ENCODE measurements at regions not wholly inside any gene's neighbourhood (a gene's known extent, or its start where the extent isn't known, plus 50 kb on each side); places are given as distances from the start of the nearest gene placed in this dataset.

DNA sequence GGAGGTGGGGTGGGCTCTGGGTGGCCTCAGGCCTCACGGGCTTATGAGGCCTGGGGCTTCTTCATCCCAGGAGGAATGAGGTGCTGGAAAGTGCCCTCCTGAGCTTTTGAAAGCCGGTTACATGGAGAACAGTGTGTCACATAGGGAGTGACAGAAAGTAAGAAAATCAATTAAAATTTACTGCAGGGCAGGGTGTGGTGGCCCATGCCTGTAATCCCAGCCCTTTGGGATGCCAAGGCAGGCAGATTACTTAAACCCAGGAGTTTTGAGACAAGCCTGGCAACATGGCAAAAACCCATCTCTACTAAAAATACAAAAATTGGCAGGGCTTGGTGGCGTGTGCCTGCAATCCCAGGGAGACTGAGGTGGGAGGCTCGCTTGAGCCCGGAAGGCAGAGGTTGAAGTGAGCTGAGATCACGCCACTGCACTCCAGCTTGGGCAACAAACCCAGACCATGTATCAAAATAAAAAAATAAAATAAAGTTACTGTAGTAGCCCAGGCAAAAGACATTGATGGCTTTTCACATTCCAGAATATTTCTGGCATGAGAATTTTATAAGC lies 125.8 kb upstream of the DAPK1 start:
- POLR2A ChIA-PET, result no interaction called here

GRCh38 chr9:87372356-87372851 lies 125.3 kb upstream of the DAPK1 start:
- BruUV-seq (replicated peaks), result no TSS peak
- no peaks in the 10 kb centered on the region for H3K9me3 ChIP-seq (ENCODE audit: control insufficient read depth in 1 of 2, insufficient read depth in 1 of 2, low read depth in 1 of 2, low read length in 2 of 2)
- no peak for TF ChIP-seq SIN3A (IDR thresholded peaks at IDR 0.05; ENCODE audit: low read depth)
- H3K79me2 ChIP-seq (ENCODE audit: insufficient read depth, low read length), result no peaks in the 10 kb centered on the region
- intact Hi-C loops (cut with micrococcal nuclease), result no loop called here
- H3K4me1 ChIP-seq (ENCODE audit: control insufficient read depth in 1 of 2, insufficient read depth in 2 of 2, low read length in 2 of 2), result no peaks in the 10 kb centered on the region
- H2AFZ ChIP-seq (ENCODE audit: low read depth, low read length, poor library complexity, severe bottlenecking), result no peak overlapping the region
- no peaks in the 10 kb centered on the region for H4K20me1 ChIP-seq (ENCODE audit: insufficient read depth)
- H3K27me3 ChIP-seq (ENCODE audit: insufficient read depth, low read length), result peaks cover 6% of the 10 kb centered on the region
- ChIA-PET RAD21 (ENCODE audit: low non-redundant PET in 1 of 2, low total read pairs in 2 of 2, uncharacterized antibody in 2 of 2, unreplicated experiment in 2 of 2) (no interaction called here), POLR2A (no interaction called here), CTCF (no interaction called here)
- H3K9me2 ChIP-seq (ENCODE audit: insufficient read depth), result no peaks in the 10 kb centered on the region
- no peak for DNase-seq (ENCODE audit: low read depth, low spot score)
- no peak overlapping the region for H3K4me3 ChIP-seq (replicated peaks in 1 of 2; ENCODE audit: low read depth in 1 of 2, low read length in 2 of 2)
- no peak overlapping the region for H3K27ac ChIP-seq (ENCODE audit: low read depth, low read length)
- H3K4me2 ChIP-seq (ENCODE audit: low read length), result no peak overlapping the region
- no peak for ATAC-seq
- no peaks in the 10 kb centered on the region for H3K36me3 ChIP-seq (ENCODE audit: control insufficient read depth in 1 of 2, insufficient read depth in 2 of 2, low read length in 2 of 2)
- no peak overlapping the region for H3K9ac ChIP-seq (ENCODE audit: low read length)

More for the DNA sequence above, 125.8 kb upstream of the DAPK1 start:
- intact Hi-C loops (cut with micrococcal nuclease), result no loop called here
- no peaks in the 10 kb centered on the region for H3K9me2 ChIP-seq (ENCODE audit: insufficient read depth)
- H3K36me3 ChIP-seq (ENCODE audit: control insufficient read depth in 1 of 2, insufficient read depth in 2 of 2, low read length in 2 of 2), result no peaks in the 10 kb centered on the region
- no peak overlapping the region for H3K27ac ChIP-seq (ENCODE audit: low read depth, low read length)
- CTCF ChIA-PET, result no interaction called here
- H4K20me1 ChIP-seq (ENCODE audit: insufficient read depth), result no peaks in the 10 kb centered on the region
- no peak overlapping the region for H3K4me3 ChIP-seq (replicated peaks in 1 of 2; ENCODE audit: low read depth in 1 of 2, low read length in 2 of 2)
- BruUV-seq (replicated peaks), result no TSS peak
- no peak overlapping the region for H3K9ac ChIP-seq (ENCODE audit: low read length)
- TF ChIP-seq MAX (IDR thresholded peaks at IDR 0.05), result no peak
- TF ChIP-seq POLR2AphosphoS5 (IDR thresholded peaks at IDR 0.05; ENCODE audit: low read depth, low read length), result no peak
- H3K4me2 ChIP-seq (ENCODE audit: low read length), result no peak overlapping the region
- H3K9me3 ChIP-seq (ENCODE audit: control insufficient read depth in 1 of 2, insufficient read depth in 1 of 2, low read depth in 1 of 2, low read length in 2 of 2), result no peaks in the 10 kb centered on the region
- no peaks in the 10 kb centered on the region for H3K4me1 ChIP-seq (ENCODE audit: control insufficient read depth in 1 of 2, insufficient read depth in 2 of 2, low read length in 2 of 2)
- ATAC-seq (no peak), DNase-seq (ENCODE audit: low read depth, low spot score) (no peak)
- no peak overlapping the region for H2AFZ ChIP-seq (ENCODE audit: low read depth, low read length, poor library complexity, severe bottlenecking)
- no peaks in the 10 kb centered on the region for H3K79me2 ChIP-seq (ENCODE audit: insufficient read depth, low read length)
- peaks cover 2% of the 10 kb centered on the region; the same call in 1 of the 2 replicates for H3K27me3 ChIP-seq (ENCODE audit: insufficient read depth, low read length)
- RAD21 ChIA-PET (ENCODE audit: low non-redundant PET in 1 of 2, low total read pairs in 2 of 2, uncharacterized antibody in 2 of 2, unreplicated experiment in 2 of 2), result no interaction called here

All from HCT116 (cell line).